Keratinocyte (primary cell): ENCODE measurements at regions not wholly inside any gene's neighbourhood (a gene's known extent, or its start where the extent isn't known, plus 50 kb on each side); places are given as distances from the start of the nearest gene placed in this dataset.

Experiments
- CTCF ChIP-seq, 3 experiments: IDR thresholded peaks in 1 of 3; conservative IDR thresholded peaks in 1 of 3; optimal IDR thresholded peaks in 1 of 3; 2 replicates in 2 of 3; 3 replicates in 1 of 3; pipeline versions ENCODE3 to v1.5.1; 2011; ENCODE audit warnings: low read length in 3 of 3, mild to moderate bottlenecking in 3 of 3, moderate library complexity in 2 of 3, control low read depth in 1 of 3, inconsistent platforms in 1 of 3; ENCODE audit not compliant: insufficient read depth in 2 of 3; ENCODE audit errors: extremely low read depth in 1 of 3
- EZH2 ChIP-seq: IDR thresholded peaks from one replicate; pipeline ENCODE4 v1.6.1; 2012; ENCODE audit warnings: inconsistent platforms, mild to moderate bottlenecking, low read length, moderate library complexity

GRCh38 chr14:82719617-82720016, 1186.0 kb upstream of the SEL1L start:
- TF ChIP-seq CTCF (optimal IDR thresholded peaks at IDR 0.05 in 1 of 3, IDR thresholded peaks at IDR 0.05 in 1 of 3, conservative IDR thresholded peaks at IDR 0.05 in 1 of 3; ENCODE audit: extremely low read depth in 1 of 3, insufficient read depth in 2 of 3, low read length in 3 of 3): no peak
- TF ChIP-seq EZH2: no peak
